Lower lobe of right lung (tissue), 2 donors: ENCODE measurements at regions not wholly inside any gene's neighbourhood (a gene's known extent, or its start where the extent isn't known, plus 50 kb on each side); places are given as distances from the start of the nearest gene placed in this dataset.
"Not testable (repeated sequence)": the region's sequence is repeated elsewhere in the genome, so short reads cannot be mapped to it uniquely, and the experiment has no call there.

Source experiments
- ATAC-seq, 2 donors: fragments of 200-7000 bp; cut with Tn5 transposase; one replicate each; pipeline ENCODE4 v1.9.1; 2020 to 2022; ENCODE audit warnings: mild to moderate bottlenecking in 2 of 2, moderate library complexity in 2 of 2
- DNase-seq: peaks from one replicate; pipeline ENCODE4 v3.0.0-alpha.2; 2020
- H3K27ac ChIP-seq: fragments of 200-600 bp; one replicate; pipeline ENCODE4 v1.8.0; 2022
- H3K27me3 ChIP-seq: fragments of 200-600 bp; one replicate; pipeline ENCODE4 v1.8.0; 2022; ENCODE audit warnings: low read depth
- H3K36me3 ChIP-seq: fragments of 200-600 bp; one replicate; pipeline ENCODE4 v1.8.0; 2022; ENCODE audit warnings: mild to moderate bottlenecking
- H3K4me1 ChIP-seq: fragments of 200-600 bp; one replicate; pipeline ENCODE4 v1.8.0; 2022
- H3K4me3 ChIP-seq: fragments of 200-600 bp; one replicate; pipeline ENCODE4 v1.8.0; 2022; ENCODE audit warnings: mild to moderate bottlenecking
- H3K9me3 ChIP-seq: fragments of 200-600 bp; one replicate; pipeline ENCODE4 v1.8.0; 2022
- intact Hi-C: fragments of 100-400 bp; cut with DNase I; formaldehyde crosslinking; loops from one replicate; pipeline ENCODE4 v1.11.0; 2022
- TF ChIP-seq, protein P1 (sequence below): fragments of 200-600 bp; IDR thresholded peaks from one replicate; pipeline ENCODE4 v1.8.0; 2022; ENCODE audit warnings: antibody characterized with exemption, mild to moderate bottlenecking
- donor health status: DM: no; HTN: yes; CAD: no; lungs with severe emphysema.

DNA sequence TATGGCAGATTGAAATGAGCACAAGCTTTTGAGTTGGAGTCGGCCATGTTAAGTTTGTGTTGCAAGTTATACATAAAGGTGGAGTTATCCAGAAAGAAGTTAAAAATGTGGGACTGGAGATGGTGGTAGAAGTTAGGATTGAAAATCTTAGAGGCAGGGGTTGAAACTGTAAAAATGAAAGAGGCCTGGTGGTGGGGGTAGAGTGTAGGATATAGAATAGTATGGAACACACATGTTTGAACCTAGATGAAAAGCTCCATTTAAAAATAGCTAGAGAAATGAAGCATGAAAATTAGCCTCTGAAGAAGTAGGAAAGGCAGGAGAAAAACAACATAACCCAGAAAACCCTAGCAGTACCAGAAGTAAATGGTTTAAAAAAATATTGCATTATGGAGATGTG is 131.8 kb upstream of the ENPEP start:
- H3K9me3 ChIP-seq: no peaks in the 10 kb centered on the region
- H3K27me3 ChIP-seq: no peaks in the 10 kb centered on the region
- H3K4me1 ChIP-seq: no peaks in the 10 kb centered on the region
- H3K4me3 ChIP-seq: no peak overlapping the region
- no peak for DNase-seq
- no peaks in the 10 kb centered on the region for H3K36me3 ChIP-seq
- no peak for ATAC-seq
- no peak overlapping the region for H3K27ac ChIP-seq
- TF ChIP-seq, protein P1, sequence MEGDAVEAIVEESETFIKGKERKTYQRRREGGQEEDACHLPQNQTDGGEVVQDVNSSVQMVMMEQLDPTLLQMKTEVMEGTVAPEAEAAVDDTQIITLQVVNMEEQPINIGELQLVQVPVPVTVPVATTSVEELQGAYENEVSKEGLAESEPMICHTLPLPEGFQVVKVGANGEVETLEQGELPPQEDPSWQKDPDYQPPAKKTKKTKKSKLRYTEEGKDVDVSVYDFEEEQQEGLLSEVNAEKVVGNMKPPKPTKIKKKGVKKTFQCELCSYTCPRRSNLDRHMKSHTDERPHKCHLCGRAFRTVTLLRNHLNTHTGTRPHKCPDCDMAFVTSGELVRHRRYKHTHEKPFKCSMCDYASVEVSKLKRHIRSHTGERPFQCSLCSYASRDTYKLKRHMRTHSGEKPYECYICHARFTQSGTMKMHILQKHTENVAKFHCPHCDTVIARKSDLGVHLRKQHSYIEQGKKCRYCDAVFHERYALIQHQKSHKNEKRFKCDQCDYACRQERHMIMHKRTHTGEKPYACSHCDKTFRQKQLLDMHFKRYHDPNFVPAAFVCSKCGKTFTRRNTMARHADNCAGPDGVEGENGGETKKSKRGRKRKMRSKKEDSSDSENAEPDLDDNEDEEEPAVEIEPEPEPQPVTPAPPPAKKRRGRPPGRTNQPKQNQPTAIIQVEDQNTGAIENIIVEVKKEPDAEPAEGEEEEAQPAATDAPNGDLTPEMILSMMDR: peak; percentile 13
- intact Hi-C loops: no loop called here

DNA sequence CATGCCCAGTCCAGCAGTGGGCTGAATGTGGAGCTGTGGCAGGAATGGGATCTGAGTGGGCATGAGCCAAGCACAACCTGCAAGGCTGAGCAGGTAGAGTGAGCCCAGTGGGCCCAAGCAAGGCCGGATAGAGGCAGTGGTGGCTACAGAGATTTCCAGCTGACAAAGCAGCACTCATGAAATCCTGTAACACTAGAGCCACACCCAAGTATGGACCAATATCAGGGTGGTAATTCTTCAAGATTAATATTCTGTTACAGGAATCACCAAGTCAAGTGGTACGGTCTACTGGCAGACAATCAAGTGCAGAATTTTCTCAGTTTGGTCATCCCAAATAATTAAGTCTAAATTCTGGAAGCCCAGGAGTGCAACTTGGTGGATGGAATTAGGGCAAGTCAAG is 132.4 kb upstream of the ENPEP start:
- H3K4me1 ChIP-seq: no peaks in the 10 kb centered on the region
- H3K27ac ChIP-seq: no peak overlapping the region
- intact Hi-C loops: no loop called here
- no peak overlapping the region for H3K4me3 ChIP-seq
- no peaks in the 10 kb centered on the region for H3K27me3 ChIP-seq
- no peaks in the 10 kb centered on the region for H3K9me3 ChIP-seq
- no peaks in the 10 kb centered on the region for H3K36me3 ChIP-seq
- no peak for ATAC-seq
- TF ChIP-seq, protein P1: no peak
- DNase-seq: no peak

DNA sequence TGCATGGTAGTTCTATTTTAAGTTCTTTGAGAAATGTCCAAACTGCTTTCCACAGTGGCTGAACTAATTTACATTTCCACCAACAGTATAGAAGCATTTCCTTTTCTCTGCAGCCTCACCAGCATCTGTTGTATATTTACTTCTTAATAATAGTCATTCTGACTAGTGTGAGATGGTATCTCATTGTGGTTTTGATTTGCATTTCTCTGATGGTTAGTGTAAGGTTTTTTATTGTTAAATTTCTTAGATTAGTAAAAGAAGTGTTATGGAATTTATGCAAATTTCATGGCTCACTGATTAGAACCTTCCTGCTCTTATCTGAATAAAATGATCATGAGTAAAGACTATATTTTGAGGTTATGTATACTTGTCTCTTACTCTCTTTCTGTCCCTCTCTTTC is 134.8 kb upstream of the ENPEP start:
- H3K4me3 ChIP-seq, H3K27me3 ChIP-seq, H3K36me3 ChIP-seq, ATAC-seq, intact Hi-C loops, DNase-seq, H3K4me1 ChIP-seq, H3K27ac ChIP-seq, H3K9me3 ChIP-seq: not testable (repeated sequence)

DNA sequence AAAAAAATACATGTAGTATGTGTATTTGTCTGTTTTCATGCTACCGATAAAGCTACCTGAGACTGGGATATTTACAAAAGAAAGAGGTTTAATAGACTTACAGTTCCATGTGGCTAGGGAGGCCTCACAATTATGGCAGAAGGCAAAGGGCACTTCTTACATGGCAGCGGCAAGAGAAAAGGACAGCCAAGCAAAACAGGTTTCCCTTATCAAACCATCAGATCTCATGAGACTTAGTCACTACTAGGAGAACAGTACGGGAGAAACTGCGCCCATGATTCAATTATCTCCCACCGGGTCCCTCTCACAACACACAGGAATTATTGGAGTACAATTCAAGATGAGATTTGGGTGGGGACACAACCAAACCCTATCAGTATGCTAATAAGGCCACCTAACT is 137.0 kb upstream of the ELOVL6 start:
- Histone ChIP-seq H3K27ac (no peak overlapping the region), H3K27me3 (no peaks in the 10 kb centered on the region), H3K9me3 (no peaks in the 10 kb centered on the region), H3K4me1 (no peaks in the 10 kb centered on the region), H3K4me3 (no peak overlapping the region), H3K36me3 (no peaks in the 10 kb centered on the region)
- DNase-seq: no peak
- TF ChIP-seq, protein P1: no peak
- no peak for ATAC-seq
- intact Hi-C loops: no loop called here

DNA sequence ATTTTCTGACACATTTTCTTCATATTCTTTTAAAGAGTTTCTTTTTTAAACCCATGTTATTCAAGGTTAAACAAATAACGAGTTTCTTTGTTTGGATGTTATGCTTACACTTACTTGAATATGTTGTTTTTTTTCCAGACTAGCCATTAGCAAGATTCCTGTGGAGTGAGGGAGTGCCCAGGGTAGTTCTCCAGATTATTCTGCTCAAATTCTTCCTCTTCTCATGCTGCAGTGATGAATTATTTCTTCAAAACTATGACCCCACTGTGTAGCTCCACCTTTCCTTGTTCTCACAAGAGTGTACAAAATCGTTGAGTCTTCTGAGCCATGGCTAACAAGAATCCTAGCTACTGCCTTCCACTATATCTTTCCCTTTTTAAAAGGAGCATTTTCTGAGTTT is 134.1 kb upstream of the ELOVL6 start:
- intact Hi-C loops: no loop called here
- TF ChIP-seq, protein P1: no peak
- no peak for DNase-seq
- Histone ChIP-seq H3K4me1 (no peaks in the 10 kb centered on the region), H3K27ac (no peak overlapping the region), H3K4me3 (no peak overlapping the region), H3K9me3 (no peaks in the 10 kb centered on the region), H3K36me3 (no peaks in the 10 kb centered on the region), H3K27me3 (no peaks in the 10 kb centered on the region)
- ATAC-seq: no peak

DNA sequence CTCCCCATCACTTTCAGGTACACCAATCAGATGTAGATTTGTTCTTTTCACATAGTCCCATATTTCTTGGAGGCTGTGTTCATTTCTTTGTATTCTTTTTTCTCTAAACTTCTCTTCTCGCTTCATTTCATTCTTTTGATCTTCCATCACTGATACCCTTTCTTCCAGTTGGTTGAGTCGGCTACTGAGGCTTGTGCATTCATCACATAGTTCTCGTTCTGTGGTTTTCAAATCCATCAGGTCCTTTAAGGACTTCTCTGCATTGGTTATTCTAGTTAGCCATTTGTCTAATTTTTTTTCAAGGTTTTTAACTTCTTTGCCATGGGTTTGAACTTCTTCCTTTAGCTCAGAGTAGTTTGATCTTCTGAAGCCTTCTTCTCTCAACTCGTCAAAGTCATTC is 128.0 kb upstream of the ELOVL6 start:
- ATAC-seq, H3K4me3 ChIP-seq, intact Hi-C loops, H3K27me3 ChIP-seq, H3K27ac ChIP-seq, H3K36me3 ChIP-seq, H3K4me1 ChIP-seq, H3K9me3 ChIP-seq, DNase-seq: not testable (repeated sequence)

DNA sequence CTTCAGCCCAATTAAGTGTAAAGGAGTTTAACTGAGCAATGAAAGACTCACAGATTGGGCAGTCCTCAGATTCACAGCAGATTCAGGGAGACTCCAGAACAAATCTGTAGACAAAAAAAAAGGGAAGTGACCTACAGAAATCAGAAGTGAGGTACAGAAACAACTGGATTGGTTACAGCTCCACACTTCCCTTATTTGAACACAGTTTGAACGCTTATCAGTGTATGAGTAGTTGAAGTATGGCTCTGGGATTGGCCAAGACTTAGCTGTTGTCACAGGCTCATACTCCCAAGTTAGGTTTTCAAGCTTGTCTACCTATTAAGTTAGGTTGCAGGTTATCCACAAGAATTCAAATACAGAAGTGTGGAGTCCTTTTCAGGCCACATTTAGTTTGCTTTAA is 112.4 kb upstream of the ELOVL6 start:
- intact Hi-C loops: no loop called here
- Histone ChIP-seq H3K27me3 (no peaks in the 10 kb centered on the region), H3K9me3 (no peaks in the 10 kb centered on the region), H3K4me1 (no peaks in the 10 kb centered on the region), H3K27ac (no peak overlapping the region), H3K36me3 (no peaks in the 10 kb centered on the region), H3K4me3 (no peak overlapping the region)
- ATAC-seq: no peak
- TF ChIP-seq, protein P1: no peak
- no peak for DNase-seq
